H9 (cell line): ENCODE measurements at regions not wholly inside any gene's neighbourhood (a gene's known extent, or its start where the extent isn't known, plus 50 kb on each side); places are given as distances from the start of the nearest gene placed in this dataset.

Source experiments
- DNase-seq: peaks from one replicate; pipeline ENCODE4 v3.0.0-alpha.2; 2017
- H2AFZ ChIP-seq: one replicate; pipeline ENCODE4 v1.6.1; 2013; ENCODE audit warnings: mild to moderate bottlenecking, low read length, control low read depth, moderate library complexity
- H2AK5ac ChIP-seq: 2 replicates; pipeline ENCODE4 v1.6.1; 2013; ENCODE audit warnings: low read length, control low read depth, mixed read lengths; ENCODE audit not compliant: insufficient read length
- H2BK120ac ChIP-seq: one replicate; pipeline ENCODE4 v1.6.1; 2013; ENCODE audit warnings: low read depth, mild to moderate bottlenecking, low read length, control low read depth, inconsistent platforms; ENCODE audit not compliant: poor library complexity, severe bottlenecking
- H2BK12ac ChIP-seq: 2 replicates; pipeline ENCODE4 v1.6.1; 2013; ENCODE audit warnings: low read length, control low read depth, mixed read lengths, low read depth; ENCODE audit not compliant: insufficient read length
- H2BK15ac ChIP-seq: 2 replicates; pipeline ENCODE4 v1.6.1; 2013; ENCODE audit warnings: low read depth, low read length, control low read depth
- H2BK20ac ChIP-seq: one replicate; pipeline ENCODE4 v1.6.1; 2013; ENCODE audit warnings: low read depth, mild to moderate bottlenecking, low read length, control low read depth, inconsistent platforms; ENCODE audit not compliant: poor library complexity, severe bottlenecking
- H2BK5ac ChIP-seq: 2 replicates; pipeline ENCODE4 v1.6.1; 2013; ENCODE audit warnings: low read length, control low read depth, mixed read lengths; ENCODE audit not compliant: insufficient read length
- H3K14ac ChIP-seq: 2 replicates; pipeline ENCODE4 v1.6.1; 2013; ENCODE audit warnings: low read length, control low read depth; ENCODE audit not compliant: insufficient read depth
- H3K18ac ChIP-seq: 2 replicates; pipeline ENCODE4 v1.6.1; 2013; ENCODE audit warnings: low read depth, mild to moderate bottlenecking, mixed read lengths, low read length, control low read depth; ENCODE audit not compliant: insufficient read length
- H3K23ac ChIP-seq: 2 replicates; pipeline ENCODE4 v1.6.1; 2013; ENCODE audit warnings: low read length, control low read depth, mixed read lengths, low read depth; ENCODE audit not compliant: insufficient read length
- H3K23me2 ChIP-seq: 2 replicates; pipeline ENCODE4 v1.6.1; 2013; ENCODE audit warnings: low read depth, mild to moderate bottlenecking, mixed read lengths, low read length, control low read depth; ENCODE audit not compliant: insufficient read length, poor library complexity, severe bottlenecking
- H3K27ac ChIP-seq: 2 replicates; pipeline ENCODE4 v1.5.1; 2013; ENCODE audit warnings: low read length, control low read depth, mixed read lengths, low read depth; ENCODE audit not compliant: insufficient read length
- H3K27me3 ChIP-seq: 2 replicates; pipeline ENCODE4 v1.6.1; 2013; ENCODE audit warnings: low read length, control low read depth, inconsistent platforms; ENCODE audit not compliant: insufficient read depth
- H3K4ac ChIP-seq: 2 replicates; pipeline ENCODE4 v1.6.1; 2013; ENCODE audit warnings: low read depth, mild to moderate bottlenecking, control low read depth, inconsistent platforms, low read length, moderate library complexity
- H3K4me1 ChIP-seq: 2 replicates; pipeline ENCODE4 v1.6.1; 2013; ENCODE audit warnings: low read length, control low read depth, inconsistent platforms; ENCODE audit not compliant: insufficient read depth
- H3K4me2 ChIP-seq: 2 replicates; pipeline ENCODE4 v1.6.1; 2013; ENCODE audit warnings: low read length, control low read depth, mixed read lengths; ENCODE audit not compliant: insufficient read length, insufficient read depth
- H3K56ac ChIP-seq: 2 replicates; pipeline ENCODE4 v1.6.1; 2013; ENCODE audit warnings: low read depth, mild to moderate bottlenecking, mixed read lengths, low read length, control low read depth; ENCODE audit not compliant: insufficient read length
- H3K79me1 ChIP-seq: 2 replicates; pipeline ENCODE4 v1.6.1; 2013; ENCODE audit warnings: low read depth, mild to moderate bottlenecking, moderate library complexity, low read length, control low read depth, inconsistent platforms; ENCODE audit not compliant: insufficient read depth, poor library complexity, severe bottlenecking
- H3K79me2 ChIP-seq: 2 replicates; pipeline ENCODE4 v1.6.1; 2013; ENCODE audit warnings: low read length, control low read depth, inconsistent platforms; ENCODE audit not compliant: insufficient read depth
- H3K9ac ChIP-seq: 2 replicates; pipeline ENCODE4 v1.6.1; 2013; ENCODE audit warnings: low read length, control low read depth, mixed read lengths; ENCODE audit not compliant: insufficient read length; ENCODE audit errors: extremely low read depth
- H3K9me3 ChIP-seq: one replicate; pipeline ENCODE4 v1.6.1; 2013; ENCODE audit warnings: low read depth, low read length, inconsistent platforms; ENCODE audit not compliant: control insufficient read depth
- H3T11ph ChIP-seq: one replicate; pipeline ENCODE4 v1.6.1; 2013; ENCODE audit warnings: mild to moderate bottlenecking, low read length, control low read depth, inconsistent platforms
- H4K20me1 ChIP-seq: one replicate; pipeline ENCODE4 v1.6.1; 2013; ENCODE audit not compliant: control insufficient read depth, insufficient read length, insufficient read depth
- H4K5ac ChIP-seq: 2 replicates; pipeline ENCODE4 v1.6.1; 2013; ENCODE audit warnings: low read depth, mild to moderate bottlenecking, mixed read lengths, low read length, control low read depth; ENCODE audit not compliant: insufficient read length
- H4K8ac ChIP-seq: replicated peaks from 2 replicates; pipeline ENCODE4 v1.6.1; 2013; ENCODE audit warnings: low read length, control low read depth, mixed read lengths, low read depth; ENCODE audit not compliant: insufficient read length
- H4K91ac ChIP-seq: 2 replicates; pipeline ENCODE4 v1.6.1; 2013; ENCODE audit warnings: low read depth, mild to moderate bottlenecking, moderate library complexity, mixed read lengths, low read length, control low read depth; ENCODE audit not compliant: insufficient read length
- H3K27ac Mint-ChIP-seq, 3 experiments: 2 replicates in 2 of 3; 3 replicates in 1 of 3; pipeline ENCODE4 v1.8.0; 2020 to 2021; ENCODE audit warnings: mixed read lengths in 3 of 3, mild to moderate bottlenecking in 1 of 3, moderate library complexity in 1 of 3
- H3K27me3 Mint-ChIP-seq: 2 replicates; pipeline ENCODE4 v1.8.0; 2021; ENCODE audit warnings: low read depth, mild to moderate bottlenecking, moderate library complexity, mixed read lengths
- H3K36me3 Mint-ChIP-seq, 3 experiments: 2 replicates in 2 of 3; 3 replicates in 1 of 3; pipeline ENCODE4 v1.8.0; 2020 to 2021; ENCODE audit warnings: low read depth in 3 of 3, mixed read lengths in 3 of 3; ENCODE audit not compliant: insufficient read depth in 1 of 3
- H3K4me1 Mint-ChIP-seq, 2 experiments: 2 replicates each; pipeline ENCODE4 v1.8.0; 2020; ENCODE audit warnings: mixed read lengths in 2 of 2
- H3K4me3 Mint-ChIP-seq, 2 experiments: 2 replicates in 1 of 2; 3 replicates in 1 of 2; pipeline ENCODE4 v1.8.0; 2020 to 2021; ENCODE audit warnings: mild to moderate bottlenecking in 2 of 2, mixed read lengths in 2 of 2, moderate library complexity in 1 of 2
- H3K9me3 Mint-ChIP-seq, 2 experiments: 2 replicates in 1 of 2; 3 replicates in 1 of 2; pipeline ENCODE4 v1.8.0; 2020; ENCODE audit warnings: mild to moderate bottlenecking in 2 of 2, mixed read lengths in 2 of 2, moderate library complexity in 1 of 2
- WGBS: extraction: QIAGEN DNeasy Blood & Tissue Kit; methylation state at CpG from one replicate; pipeline ENCODE4 v1.1.7; 2013; ENCODE audit warnings: missing lambda C conversion rate, low lambda C conversion rate, mixed read lengths; ENCODE audit not compliant: insufficient read length; ENCODE audit errors: extremely low coverage; 5-methylcytosine and 5-hydroxymethylcytosine counted together
- TF ChIP-seq, protein P1 (sequence below): fragments of 200-600 bp; sonication (generic); conservative IDR thresholded peaks from 3 replicates; pipeline ENCODE4 v1.8.0; 2021; ENCODE audit warnings: antibody characterized with exemption, mild to moderate bottlenecking

DNA sequence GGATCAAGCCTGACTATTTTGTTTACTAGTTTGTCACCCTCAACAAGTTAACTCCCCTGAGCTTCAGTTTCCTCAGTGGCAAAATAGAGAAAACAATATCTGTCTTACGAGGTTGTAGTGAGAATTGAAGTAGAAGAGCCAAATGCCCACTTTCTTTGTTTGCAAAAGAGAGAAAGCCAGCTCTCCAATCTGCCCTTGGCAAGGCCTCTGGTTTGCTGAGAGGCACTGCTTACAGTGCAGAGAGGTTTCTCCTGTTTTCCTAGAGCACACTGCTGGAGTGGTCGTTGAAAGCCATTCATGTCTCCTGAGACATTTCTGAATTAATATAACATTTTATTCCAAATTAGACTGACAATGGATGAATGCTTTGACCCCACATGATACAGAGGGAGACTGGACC lies 260.5 kb upstream of the IGF1R start:
- H2BK120ac ChIP-seq = no peak overlapping the region
- no peaks in the 10 kb centered on the region for H3K27me3 ChIP-seq
- peaks cover 12 to 14% of the 10 kb centered on the region in 2 experiments for H3K4me1 Mint-ChIP-seq
- no peak overlapping the region for H2BK5ac ChIP-seq
- no peak overlapping the region for H4K5ac ChIP-seq
- no peak overlapping the region for H4K91ac ChIP-seq
- no peak overlapping the region for H3K14ac ChIP-seq
- no CpG with 5 or more reads among the region's 2 CpGs for WGBS
- H2AFZ ChIP-seq = no peak overlapping the region
- H3K9me3 ChIP-seq = no peaks in the 10 kb centered on the region
- no peak overlapping the region for H3K18ac ChIP-seq
- no peaks in the 10 kb centered on the region for H3K23me2 ChIP-seq
- no peak overlapping the region; a peak in 1 of 7 replicates for H3K27ac Mint-ChIP-seq
- H3K4me2 ChIP-seq = no peak overlapping the region
- no peak overlapping the region for H4K8ac ChIP-seq
- no peaks in the 10 kb centered on the region for H3K36me3 Mint-ChIP-seq
- no peak overlapping the region for H3T11ph ChIP-seq
- H3K4me3 Mint-ChIP-seq = no peak overlapping the region
- H4K20me1 ChIP-seq = no peaks in the 10 kb centered on the region
- no peak overlapping the region for H3K27ac ChIP-seq
- H3K4ac ChIP-seq = no peak overlapping the region
- TF ChIP-seq, protein P1, sequence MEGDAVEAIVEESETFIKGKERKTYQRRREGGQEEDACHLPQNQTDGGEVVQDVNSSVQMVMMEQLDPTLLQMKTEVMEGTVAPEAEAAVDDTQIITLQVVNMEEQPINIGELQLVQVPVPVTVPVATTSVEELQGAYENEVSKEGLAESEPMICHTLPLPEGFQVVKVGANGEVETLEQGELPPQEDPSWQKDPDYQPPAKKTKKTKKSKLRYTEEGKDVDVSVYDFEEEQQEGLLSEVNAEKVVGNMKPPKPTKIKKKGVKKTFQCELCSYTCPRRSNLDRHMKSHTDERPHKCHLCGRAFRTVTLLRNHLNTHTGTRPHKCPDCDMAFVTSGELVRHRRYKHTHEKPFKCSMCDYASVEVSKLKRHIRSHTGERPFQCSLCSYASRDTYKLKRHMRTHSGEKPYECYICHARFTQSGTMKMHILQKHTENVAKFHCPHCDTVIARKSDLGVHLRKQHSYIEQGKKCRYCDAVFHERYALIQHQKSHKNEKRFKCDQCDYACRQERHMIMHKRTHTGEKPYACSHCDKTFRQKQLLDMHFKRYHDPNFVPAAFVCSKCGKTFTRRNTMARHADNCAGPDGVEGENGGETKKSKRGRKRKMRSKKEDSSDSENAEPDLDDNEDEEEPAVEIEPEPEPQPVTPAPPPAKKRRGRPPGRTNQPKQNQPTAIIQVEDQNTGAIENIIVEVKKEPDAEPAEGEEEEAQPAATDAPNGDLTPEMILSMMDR = no peak
- H3K4me1 ChIP-seq = no peaks in the 10 kb centered on the region
- H3K9ac ChIP-seq = no peak overlapping the region
- no peaks in the 10 kb centered on the region for H3K9me3 Mint-ChIP-seq
- H2BK20ac ChIP-seq = no peak overlapping the region
- H3K23ac ChIP-seq = no peak overlapping the region
- no peak overlapping the region for H3K56ac ChIP-seq
- no peak overlapping the region for H2AK5ac ChIP-seq
- peaks cover 3% of the 10 kb centered on the region; the same call in 1 of the 2 replicates for H3K27me3 Mint-ChIP-seq
- DNase-seq = no peak
- no peaks in the 10 kb centered on the region for H3K79me2 ChIP-seq
- H2BK12ac ChIP-seq = no peak overlapping the region
- H3K79me1 ChIP-seq = no peaks in the 10 kb centered on the region
- no peak overlapping the region for H2BK15ac ChIP-seq
